Epithelial cell of proximal tubule (primary cell): ENCODE measurements at regions not wholly inside any gene's neighbourhood (a gene's known extent, or its start where the extent isn't known, plus 50 kb on each side); places are given as distances from the start of the nearest gene placed in this dataset.

Experiments used
- DNase-seq: peaks from one replicate; pipeline ENCODE4 v3.0.0-alpha.2; 2011; ENCODE audit warnings: low read depth
- H3K4me3 ChIP-seq: 2 replicates; pipeline ENCODE4 v1.5.1; 2011; ENCODE audit warnings: low read depth, mild to moderate bottlenecking, low read length
- CTCF ChIP-seq: conservative IDR thresholded peaks from 2 replicates; pipeline ENCODE4 v1.5.1; 2012; ENCODE audit warnings: low read depth, mild to moderate bottlenecking, low read length

DNA sequence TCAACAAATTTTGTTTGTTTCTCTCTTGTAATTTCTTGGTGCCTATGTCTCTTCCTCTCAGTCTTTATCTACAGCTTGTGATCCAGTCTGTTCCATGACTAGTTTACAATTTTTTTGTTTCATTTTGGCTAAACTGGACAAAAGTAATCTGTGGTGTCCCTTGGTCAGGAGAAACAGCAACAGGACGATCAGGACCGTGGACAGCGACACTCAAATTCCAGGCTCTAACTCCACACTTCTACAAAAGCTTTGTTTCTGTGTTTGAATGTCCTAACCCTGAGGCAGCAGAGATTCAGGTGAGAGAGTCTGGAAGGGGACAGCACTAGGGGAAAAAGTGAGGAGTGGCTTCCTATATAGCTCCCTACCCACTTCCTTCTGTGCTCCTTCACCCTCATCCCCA lies 593.3 kb upstream of the FANCL start:
- no peak overlapping the region for H3K4me3 ChIP-seq
- no peak for TF ChIP-seq CTCF
- no peak for DNase-seq

- H3K4me3 ChIP-seq: no peak overlapping the region
- no peak for TF ChIP-seq CTCF
- no peak for DNase-seq
Measured at GRCh38 chr2:58826795-58827194, 585.7 kb upstream of the FANCL start.

DNA sequence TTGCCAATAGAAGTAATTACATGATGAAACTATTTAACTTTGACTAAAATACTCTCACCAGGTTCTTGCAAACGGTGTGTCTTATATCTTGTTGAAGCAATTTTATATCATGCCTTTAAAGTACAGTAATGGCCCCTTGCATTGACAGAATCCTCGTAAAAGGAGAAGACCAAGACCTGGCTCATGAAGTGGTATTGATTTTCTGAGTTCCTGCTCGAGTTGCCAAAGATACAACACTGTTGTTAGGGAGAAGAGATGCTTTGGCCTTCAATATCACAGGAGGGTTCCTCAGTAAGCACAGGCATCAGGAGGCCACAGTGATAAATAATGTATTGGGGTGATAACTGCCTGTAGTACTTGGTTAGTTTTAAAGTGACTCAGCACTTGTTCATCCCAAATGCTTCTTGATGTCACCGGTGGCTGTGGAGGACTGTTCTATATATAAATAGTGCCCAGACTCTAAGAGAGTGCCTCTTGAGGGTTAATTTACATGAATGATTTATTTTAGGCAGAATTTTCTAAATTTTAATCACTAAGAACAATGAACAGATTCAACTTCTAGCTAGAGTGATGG lies 571.7 kb upstream of the FANCL start:
- no peak overlapping the region for H3K4me3 ChIP-seq
- DNase-seq: no peak
- TF ChIP-seq CTCF: no peak

DNA sequence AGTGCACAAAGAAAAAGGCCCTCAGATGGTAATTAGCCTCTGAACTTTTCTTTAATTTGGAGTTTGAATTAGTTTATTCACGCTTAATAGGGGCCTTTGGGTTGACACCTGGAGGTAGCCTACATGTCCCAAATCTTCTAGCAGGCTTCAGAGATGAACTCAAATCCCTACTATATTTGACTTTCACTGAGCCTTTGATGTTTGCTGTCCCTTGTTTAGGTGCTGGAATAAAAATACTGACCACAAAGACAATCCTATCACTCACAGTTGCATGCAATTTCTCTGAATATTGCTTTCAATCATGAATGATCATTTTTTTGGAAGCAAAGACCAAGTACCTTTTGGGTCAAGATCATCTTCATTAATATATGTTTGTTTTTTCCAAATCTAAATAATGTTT lies 564.0 kb upstream of the FANCL start:
- no peak overlapping the region for H3K4me3 ChIP-seq
- no peak for DNase-seq
- no peak for TF ChIP-seq CTCF

GRCh38 chr2:58803192-58803591 lies 562.1 kb upstream of the FANCL start:
- no peak for TF ChIP-seq CTCF
- DNase-seq: no peak
- no peak overlapping the region for H3K4me3 ChIP-seq

DNA sequence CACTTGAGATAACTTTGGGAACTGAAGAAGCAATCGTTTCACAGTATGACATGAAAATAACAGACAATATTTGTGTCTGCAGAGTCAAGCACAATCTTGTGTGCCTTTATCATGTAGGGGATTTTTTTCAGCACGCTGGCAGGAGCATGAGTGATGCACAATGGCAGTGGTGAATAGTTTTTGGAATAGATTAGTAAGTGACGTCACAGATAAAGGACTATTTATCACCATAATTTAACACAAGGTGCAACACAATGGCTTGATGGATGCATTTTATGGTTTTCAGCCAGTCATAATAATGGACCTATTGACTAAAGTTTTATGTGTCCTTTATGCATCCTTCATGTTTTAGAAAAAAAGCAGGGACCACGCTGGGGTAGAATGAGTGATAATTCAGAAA lies 559.8 kb upstream of the FANCL start:
- H3K4me3 ChIP-seq: no peak overlapping the region
- no peak for TF ChIP-seq CTCF
- DNase-seq: no peak

- no peak overlapping the region for H3K4me3 ChIP-seq
- TF ChIP-seq CTCF: no peak
- no peak for DNase-seq
Measured at GRCh38 chr2:58798676-58799208, 557.6 kb upstream of the FANCL start.
